Calu3 (cell line): ENCODE measurements at regions not wholly inside any gene's neighbourhood (a gene's known extent, or its start where the extent isn't known, plus 50 kb on each side); places are given as distances from the start of the nearest gene placed in this dataset.

Experiments used
- BruUV-seq: library from RNA; stranded (reverse); fragments of 400-500 nt; replicated peaks from 2 replicates; lab custom pipeline; 2021; lab: Mats Ljungman, UMichigan
- CTCF ChIA-PET: fragments of 300-600 bp; sonication (Branson Sonifier 250); formaldehyde crosslinking; loops from one replicate; lab custom pipeline; 2022; ENCODE audit warnings: antibody characterized with exemption; lab: Charles Lee
- DNase-seq: peaks from one replicate; pipeline ENCODE4 v3.0.0; 2022
- H3K27ac Mint-ChIP-seq: one replicate; pipeline ENCODE4 v1.8.0; 2022; ENCODE audit warnings: mixed read lengths; ENCODE audit not compliant: unreplicated experiment
- H3K27me3 Mint-ChIP-seq: one replicate; pipeline ENCODE4 v1.8.0; 2022; ENCODE audit warnings: mixed read lengths; ENCODE audit not compliant: unreplicated experiment
- H3K36me3 Mint-ChIP-seq: one replicate; pipeline ENCODE4 v1.8.0; 2022; ENCODE audit warnings: mild to moderate bottlenecking, moderate library complexity, mixed read lengths; ENCODE audit not compliant: insufficient read depth, unreplicated experiment
- H3K4me1 Mint-ChIP-seq: one replicate; pipeline ENCODE4 v1.8.0; 2022; ENCODE audit warnings: mild to moderate bottlenecking, low read depth, mixed read lengths; ENCODE audit not compliant: unreplicated experiment
- H3K4me3 Mint-ChIP-seq: one replicate; pipeline ENCODE4 v1.8.0; 2022; ENCODE audit warnings: mild to moderate bottlenecking, low read depth, moderate library complexity, mixed read lengths; ENCODE audit not compliant: unreplicated experiment
- H3K9me3 Mint-ChIP-seq: one replicate; pipeline ENCODE4 v1.8.0; 2022; ENCODE audit warnings: low read depth, mixed read lengths; ENCODE audit not compliant: unreplicated experiment
- intact Hi-C: fragments of 100-400 bp; cut with micrococcal nuclease; formaldehyde crosslinking; loops from one replicate; pipeline ENCODE4 v1.10.0; 2022; ENCODE audit not compliant: unreplicated experiment
- TF ChIP-seq, protein P1 (sequence below): fragments of 200-600 bp; IDR thresholded peaks from one replicate; pipeline ENCODE4 v1.8.0; 2022; ENCODE audit warnings: antibody characterized with exemption; ENCODE audit not compliant: unreplicated experiment

- DNase-seq, result no peak
- intact Hi-C loops, result loop anchor here (1.0 kb wide), 1 partner anchor 19 kb away; no protein-coding TSS in a partner anchor
- no peak overlapping the region for H3K4me3 Mint-ChIP-seq
- no peaks in the 10 kb centered on the region for H3K4me1 Mint-ChIP-seq
- peaks cover 13% of the 10 kb centered on the region for H3K27me3 Mint-ChIP-seq
- no TSS peak for BruUV-seq
- CTCF ChIA-PET, result no interaction called here
- no peaks in the 10 kb centered on the region for H3K9me3 Mint-ChIP-seq
- no peaks in the 10 kb centered on the region for H3K36me3 Mint-ChIP-seq
- H3K27ac Mint-ChIP-seq, result no peak overlapping the region
- TF ChIP-seq, protein P1, sequence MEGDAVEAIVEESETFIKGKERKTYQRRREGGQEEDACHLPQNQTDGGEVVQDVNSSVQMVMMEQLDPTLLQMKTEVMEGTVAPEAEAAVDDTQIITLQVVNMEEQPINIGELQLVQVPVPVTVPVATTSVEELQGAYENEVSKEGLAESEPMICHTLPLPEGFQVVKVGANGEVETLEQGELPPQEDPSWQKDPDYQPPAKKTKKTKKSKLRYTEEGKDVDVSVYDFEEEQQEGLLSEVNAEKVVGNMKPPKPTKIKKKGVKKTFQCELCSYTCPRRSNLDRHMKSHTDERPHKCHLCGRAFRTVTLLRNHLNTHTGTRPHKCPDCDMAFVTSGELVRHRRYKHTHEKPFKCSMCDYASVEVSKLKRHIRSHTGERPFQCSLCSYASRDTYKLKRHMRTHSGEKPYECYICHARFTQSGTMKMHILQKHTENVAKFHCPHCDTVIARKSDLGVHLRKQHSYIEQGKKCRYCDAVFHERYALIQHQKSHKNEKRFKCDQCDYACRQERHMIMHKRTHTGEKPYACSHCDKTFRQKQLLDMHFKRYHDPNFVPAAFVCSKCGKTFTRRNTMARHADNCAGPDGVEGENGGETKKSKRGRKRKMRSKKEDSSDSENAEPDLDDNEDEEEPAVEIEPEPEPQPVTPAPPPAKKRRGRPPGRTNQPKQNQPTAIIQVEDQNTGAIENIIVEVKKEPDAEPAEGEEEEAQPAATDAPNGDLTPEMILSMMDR, result no peak
Observed at GRCh38 chr1:47617381-47618221, 179.8 kb downstream of the FOXD2 start.

DNA sequence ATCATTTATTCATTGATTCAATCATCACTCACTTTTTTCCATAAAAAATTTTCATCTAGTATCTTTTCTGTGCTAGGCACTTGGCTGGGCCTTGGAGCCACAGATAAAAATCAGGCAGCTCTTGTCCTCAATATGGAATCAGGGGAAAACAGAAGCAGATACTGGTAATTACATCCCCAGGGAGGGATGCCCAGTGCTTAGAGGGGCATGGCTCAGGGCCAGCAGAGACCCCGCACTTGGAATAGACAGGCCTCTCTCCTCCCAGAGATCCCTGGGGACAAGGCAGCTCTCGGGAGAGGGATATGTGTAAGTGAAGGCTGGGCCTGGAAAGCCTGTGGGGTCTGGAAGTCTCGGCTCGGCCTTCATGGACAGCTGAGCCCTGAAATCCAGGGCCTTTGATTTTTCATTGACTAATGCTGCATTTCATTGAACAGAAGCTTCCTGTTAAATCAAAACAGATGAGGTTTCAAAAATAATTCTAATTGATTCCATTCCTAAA, 180.4 kb downstream of the FOXD2 start:
- TF ChIP-seq, protein P1, result no peak
- Mint-ChIP-seq H3K36me3 (no peaks in the 10 kb centered on the region), H3K27ac (no peak overlapping the region), H3K4me3 (no peak overlapping the region), H3K27me3 (peaks cover 13% of the 10 kb centered on the region), H3K9me3 (no peaks in the 10 kb centered on the region), H3K4me1 (no peaks in the 10 kb centered on the region)
- CTCF ChIA-PET, result interaction anchor here (1.1 kb wide), 1 partner anchor 181 kb away, joined by 4 read pairs; the partner anchor contains the start of gene FOXD2
- DNase-seq, result no peak
- intact Hi-C loops, result no loop called here
- no TSS peak for BruUV-seq

DNA sequence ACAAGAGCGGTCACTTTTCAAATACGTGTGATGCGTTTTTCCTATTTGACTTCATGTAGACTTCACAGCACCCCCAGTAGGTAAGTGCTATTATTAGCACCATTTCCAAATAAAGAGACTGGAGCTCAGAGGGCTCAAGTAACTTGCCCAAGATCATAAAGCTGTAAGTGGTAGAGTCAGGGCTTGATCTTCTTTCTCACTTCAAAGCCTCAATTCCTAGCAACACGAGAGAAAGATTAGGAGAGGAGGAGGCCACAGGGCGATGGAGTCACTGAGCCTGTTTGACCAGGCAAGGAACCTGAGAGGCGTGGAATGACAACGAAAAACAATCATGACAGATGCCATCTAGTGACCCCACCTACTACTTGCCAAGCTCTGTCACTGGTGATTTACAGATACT, 181.0 kb downstream of the FOXD2 start:
- CTCF ChIA-PET, result interaction anchor here (1.1 kb wide), 1 partner anchor 181 kb away, joined by 4 read pairs; the partner anchor contains the start of gene FOXD2
- intact Hi-C loops, result no loop called here
- no peaks in the 10 kb centered on the region for H3K9me3 Mint-ChIP-seq
- H3K27me3 Mint-ChIP-seq, result peaks cover 13% of the 10 kb centered on the region
- no peaks in the 10 kb centered on the region for H3K4me1 Mint-ChIP-seq
- H3K4me3 Mint-ChIP-seq, result no peak overlapping the region
- DNase-seq, result no peak
- H3K36me3 Mint-ChIP-seq, result no peaks in the 10 kb centered on the region
- no TSS peak for BruUV-seq
- TF ChIP-seq, protein P1, result no peak
- H3K27ac Mint-ChIP-seq, result no peak overlapping the region

DNA sequence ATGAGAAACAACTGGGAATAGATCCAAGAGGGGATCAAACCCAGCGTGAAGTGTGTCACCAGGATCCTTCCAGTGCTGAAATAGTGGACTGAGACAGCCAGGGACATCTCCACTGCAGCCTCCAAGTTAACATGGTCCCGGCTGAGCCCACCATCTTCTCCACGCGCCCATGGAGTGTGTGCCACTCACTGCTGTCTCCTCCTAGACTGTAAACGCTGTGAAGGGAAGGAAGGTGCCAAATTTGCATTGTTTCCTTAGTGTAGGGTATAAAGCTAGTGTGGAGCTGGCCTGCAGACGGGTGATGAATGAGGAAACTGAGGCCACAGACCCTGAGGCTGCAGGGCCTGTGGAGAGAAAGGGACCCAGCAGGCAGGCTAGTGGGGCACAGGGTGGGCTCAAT, 183.6 kb downstream of the FOXD2 start:
- no peaks in the 10 kb centered on the region for H3K9me3 Mint-ChIP-seq
- H3K4me1 Mint-ChIP-seq, result no peaks in the 10 kb centered on the region
- H3K27me3 Mint-ChIP-seq, result peaks cover under 1% of the 10 kb centered on the region
- CTCF ChIA-PET, result no interaction called here
- no peaks in the 10 kb centered on the region for H3K36me3 Mint-ChIP-seq
- intact Hi-C loops, result loop anchor here (5.0 kb wide), 1 partner anchor 94 kb away; no protein-coding TSS in a partner anchor
- H3K27ac Mint-ChIP-seq, result no peak overlapping the region
- no peak overlapping the region for H3K4me3 Mint-ChIP-seq
- DNase-seq, result no peak
- TF ChIP-seq, protein P1, result no peak
- BruUV-seq, result no TSS peak
